ENCODE measurements at regions not wholly inside any gene's neighbourhood (a gene's known extent, or its start where the extent isn't known, plus 50 kb on each side); places are given as distances from the start of the nearest gene placed in this dataset.

GRCh38 chrX:155682834-155683233 lies 70.1 kb upstream of the TMLHE start:
- no peak for DNase-seq

DNA sequence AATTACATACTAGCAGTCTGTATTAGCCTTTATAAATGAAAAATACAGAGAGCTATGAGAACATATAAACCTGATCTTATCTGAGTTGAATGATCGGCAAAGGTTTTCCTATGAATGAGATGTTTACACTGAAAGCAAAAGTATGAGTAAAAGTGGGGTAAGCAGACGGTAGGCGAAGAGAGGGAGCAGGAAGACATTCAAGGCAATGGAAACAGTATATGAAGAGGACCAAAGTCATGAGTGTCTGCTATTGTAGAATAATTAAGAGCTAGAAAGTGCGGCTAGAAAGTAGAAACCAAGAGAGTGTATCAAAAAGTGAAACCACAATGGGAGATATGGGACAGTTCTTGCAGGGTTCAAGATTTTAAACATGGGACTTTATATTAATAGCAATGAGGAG lies 67.0 kb upstream of the TMLHE start:
- no peak for DNase-seq

- no peak for DNase-seq
These were observed 60.6 kb upstream of the TMLHE start for GRCh38 chrX:155673338-155673737.

GRCh38 chrX:155666741-155667140 lies 54.0 kb upstream of the TMLHE start:
- DNase-seq: no peak

All from tongue (tissue), 1 donor.